HG02623 (cell line): ENCODE measurements at regions not wholly inside any gene's neighbourhood (a gene's known extent, or its start where the extent isn't known, plus 50 kb on each side); places are given as distances from the start of the nearest gene placed in this dataset.
"Not testable (repeated sequence)": the region's sequence is repeated elsewhere in the genome, so short reads cannot be mapped to it uniquely, and the experiment has no call there.

ENCODE experiments used
- ATAC-seq: cut with Tn5 transposase; IDR thresholded peaks from one replicate; pipeline ENCODE4 v1.9.1; 2021; ENCODE audit warnings: moderate library complexity; ENCODE audit not compliant: unreplicated experiment

- ATAC-seq = no peak
Measured at GRCh38 chr10:25707976-25708671, 225.9 kb upstream of the MYO3A start.

GRCh38 chr10:25713894-25714240 lies 220.2 kb upstream of the MYO3A start:
- ATAC-seq = no peak

- no peak for ATAC-seq
Measured at GRCh38 chr10:25724241-25724640, 209.8 kb upstream of the MYO3A start.

GRCh38 chr10:25725917-25726716 lies 207.9 kb upstream of the MYO3A start:
- ATAC-seq = peak; percentile 80

GRCh38 chr10:25738776-25739175 lies 195.3 kb upstream of the MYO3A start:
- ATAC-seq = no peak

GRCh38 chr10:25743832-25744231 lies 190.2 kb upstream of the MYO3A start:
- ATAC-seq = no peak

GRCh38 chr10:25744574-25744973 lies 189.5 kb upstream of the MYO3A start:
- ATAC-seq = no peak

- ATAC-seq = no peak
Measured at GRCh38 chr10:25745976-25746375, 188.1 kb upstream of the MYO3A start.

GRCh38 chr10:25747084-25747483 lies 186.9 kb upstream of the MYO3A start:
- no peak for ATAC-seq

- ATAC-seq = no peak
Measured at GRCh38 chr10:25748509-25748908, 185.5 kb upstream of the MYO3A start.

GRCh38 chr10:25753776-25754175 lies 180.3 kb upstream of the MYO3A start:
- ATAC-seq = no peak

GRCh38 chr10:25755874-25756273 lies 178.2 kb upstream of the MYO3A start:
- ATAC-seq = not testable (repeated sequence)

GRCh38 chr10:25756784-25757183 lies 177.2 kb upstream of the MYO3A start:
- ATAC-seq = no peak

- ATAC-seq = no peak
Measured at GRCh38 chr10:25758041-25758457, 176.0 kb upstream of the MYO3A start.

- ATAC-seq = no peak
Measured at GRCh38 chr10:25758511-25758910, 175.5 kb upstream of the MYO3A start.

GRCh38 chr10:25761937-25762336 lies 172.1 kb upstream of the MYO3A start:
- no peak for ATAC-seq

GRCh38 chr10:25766213-25766612 lies 167.8 kb upstream of the MYO3A start:
- ATAC-seq = no peak

GRCh38 chr10:25766687-25767221 lies 167.3 kb upstream of the MYO3A start:
- no peak for ATAC-seq

GRCh38 chr10:25768167-25768566 lies 165.9 kb upstream of the MYO3A start:
- ATAC-seq = no peak

- ATAC-seq = no peak
Measured at GRCh38 chr10:25778646-25779045, 155.4 kb upstream of the MYO3A start.

GRCh38 chr10:25786161-25786560 lies 147.9 kb upstream of the MYO3A start:
- ATAC-seq = no peak

- ATAC-seq = no peak
Measured at GRCh38 chr10:25786899-25787298, 147.1 kb upstream of the MYO3A start.
